OCI-LY7 (cell line): ENCODE measurements at regions not wholly inside any gene's neighbourhood (a gene's known extent, or its start where the extent isn't known, plus 50 kb on each side); places are given as distances from the start of the nearest gene placed in this dataset.

ENCODE experiments used
- EZH2phosphoT487 ChIP-seq: fragments of 200-600 bp; sonication (generic); IDR thresholded peaks from 2 replicates; pipeline ENCODE4 v1.6.1; 2018; ENCODE audit warnings: low read depth, borderline replicate concordance, mild to moderate bottlenecking, mixed run types, antibody characterized with exemption, low read length, moderate library complexity, mixed read lengths
- TF ChIP-seq, protein P1 (sequence below): fragments of 200-600 bp; sonication (generic); conservative IDR thresholded peaks from 2 replicates; pipeline ENCODE4 v1.5.1; 2014; ENCODE audit warnings: mild to moderate bottlenecking, antibody characterized with exemption, low read length, moderate library complexity, mixed read lengths

DNA sequence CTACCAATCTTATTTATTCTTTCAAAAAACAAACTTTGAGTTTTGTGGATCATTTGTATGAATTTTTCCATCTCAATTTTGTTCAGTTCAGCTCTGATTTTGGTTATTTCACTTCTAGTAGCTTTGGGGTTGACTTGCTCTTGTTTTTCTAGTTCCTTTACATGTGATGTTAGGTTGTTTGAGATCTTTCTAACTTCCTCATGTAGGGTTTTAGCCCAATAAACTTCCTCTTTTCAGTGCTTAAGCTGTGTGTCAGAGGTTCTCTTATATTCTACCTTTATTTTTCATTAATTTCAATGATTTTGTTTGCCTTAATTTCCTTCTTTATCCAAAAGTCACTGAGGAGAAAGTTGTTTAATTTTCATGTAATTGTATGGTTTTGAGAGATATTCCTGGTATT is 860.4 kb upstream of the FBXO33 start:
- TF ChIP-seq, protein P1, sequence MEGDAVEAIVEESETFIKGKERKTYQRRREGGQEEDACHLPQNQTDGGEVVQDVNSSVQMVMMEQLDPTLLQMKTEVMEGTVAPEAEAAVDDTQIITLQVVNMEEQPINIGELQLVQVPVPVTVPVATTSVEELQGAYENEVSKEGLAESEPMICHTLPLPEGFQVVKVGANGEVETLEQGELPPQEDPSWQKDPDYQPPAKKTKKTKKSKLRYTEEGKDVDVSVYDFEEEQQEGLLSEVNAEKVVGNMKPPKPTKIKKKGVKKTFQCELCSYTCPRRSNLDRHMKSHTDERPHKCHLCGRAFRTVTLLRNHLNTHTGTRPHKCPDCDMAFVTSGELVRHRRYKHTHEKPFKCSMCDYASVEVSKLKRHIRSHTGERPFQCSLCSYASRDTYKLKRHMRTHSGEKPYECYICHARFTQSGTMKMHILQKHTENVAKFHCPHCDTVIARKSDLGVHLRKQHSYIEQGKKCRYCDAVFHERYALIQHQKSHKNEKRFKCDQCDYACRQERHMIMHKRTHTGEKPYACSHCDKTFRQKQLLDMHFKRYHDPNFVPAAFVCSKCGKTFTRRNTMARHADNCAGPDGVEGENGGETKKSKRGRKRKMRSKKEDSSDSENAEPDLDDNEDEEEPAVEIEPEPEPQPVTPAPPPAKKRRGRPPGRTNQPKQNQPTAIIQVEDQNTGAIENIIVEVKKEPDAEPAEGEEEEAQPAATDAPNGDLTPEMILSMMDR: no peak
- TF ChIP-seq EZH2phosphoT487: no peak
